Gastrocnemius medialis (tissue), 4 donors: ENCODE measurements at regions not wholly inside any gene's neighbourhood (a gene's known extent, or its start where the extent isn't known, plus 50 kb on each side); places are given as distances from the start of the nearest gene placed in this dataset.

Source experiments
- CTCF ChIP-seq, 5 experiments: fragments of 450-650 bp in 3 of 5; fragments of 200-600 bp in 2 of 5; sonication (generic) in 2 of 5; IDR thresholded peaks in 4 of 5; conservative IDR thresholded peaks in 1 of 5; 1 replicate in 4 of 5; 2 replicates in 1 of 5; pipeline ENCODE4 v1.5.1; 2016 to 2019; ENCODE audit warnings: antibody characterized with exemption in 5 of 5, mild to moderate bottlenecking in 3 of 5, moderate library complexity in 3 of 5
- POLR2A ChIP-seq, 2 donors: fragments of 450-650 bp; IDR thresholded peaks; one replicate each; pipeline ENCODE4 v1.6.1; 2017; ENCODE audit warnings: antibody characterized with exemption in 2 of 2, mild to moderate bottlenecking in 2 of 2, moderate library complexity in 2 of 2

DNA sequence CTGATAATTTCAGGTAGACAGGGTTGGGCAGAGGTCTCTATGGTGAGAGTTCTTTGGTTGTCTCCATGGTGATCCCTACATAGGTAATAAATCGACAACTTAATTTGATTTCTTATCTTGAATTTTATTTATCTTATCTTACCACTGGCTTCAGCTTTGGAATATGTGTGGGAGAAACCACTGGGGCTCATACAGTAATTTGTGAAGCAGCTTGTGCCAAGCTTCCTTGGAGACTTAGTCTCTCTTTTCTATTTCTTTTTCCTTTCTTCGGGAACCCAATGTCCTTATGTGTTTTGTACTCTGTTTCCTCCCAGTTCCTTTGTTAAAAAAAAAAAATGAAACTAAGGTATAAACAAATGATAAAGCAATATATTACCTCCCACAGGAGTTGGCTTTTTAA is 242.4 kb upstream of the CNKSR2 start:
- TF ChIP-seq CTCF (IDR thresholded peaks at IDR 0.05 in 4 of 5, conservative IDR thresholded peaks at IDR 0.05 in 1 of 5) = no peak
- TF ChIP-seq POLR2A (IDR thresholded peaks at IDR 0.05) = no peak
